PFSK-1 (cell line): ENCODE measurements at regions not wholly inside any gene's neighbourhood (a gene's known extent, or its start where the extent isn't known, plus 50 kb on each side); places are given as distances from the start of the nearest gene placed in this dataset.

Experiments
- FOXP2 ChIP-seq: optimal IDR thresholded peaks from 2 replicates; pipeline ENCODE3; 2011; ENCODE audit warnings: borderline replicate concordance, control low read depth, inconsistent platforms; ENCODE audit not compliant: insufficient read depth; ENCODE audit errors: extremely low read length, extremely low read depth
- POLR2AphosphoS5 ChIP-seq: IDR thresholded peaks from 2 replicates; pipeline ENCODE4 v1.6.1; 2012; ENCODE audit warnings: low read depth, mild to moderate bottlenecking, control low read depth, low read length, moderate library complexity
- REST ChIP-seq, 2 experiments: IDR thresholded peaks; 2 replicates each; pipeline versions ENCODE4 v1.6.1 to v1.8.0; 2011 to 2012; ENCODE audit warnings: low read depth in 2 of 2, low read length in 2 of 2, control low read depth in 1 of 2, inconsistent platforms in 1 of 2, mild to moderate bottlenecking in 1 of 2, moderate library complexity in 1 of 2; ENCODE audit not compliant: insufficient read depth in 1 of 2
- SIN3A ChIP-seq: IDR thresholded peaks from 2 replicates; pipeline ENCODE4 v1.6.1; 2012; ENCODE audit warnings: mild to moderate bottlenecking, low read length, moderate library complexity, borderline replicate concordance; ENCODE audit not compliant: insufficient read depth
- TAF1 ChIP-seq: IDR thresholded peaks from 2 replicates; pipeline ENCODE4 v1.6.1; 2012; ENCODE audit warnings: low read length, control low read depth, borderline replicate concordance; ENCODE audit not compliant: insufficient read depth

GRCh38 chr2:10982931-10983701 lies 71.4 kb downstream of the KCNF1 start:
- TF ChIP-seq TAF1 (no peak), REST (IDR thresholded peaks at IDR 0.05; ENCODE audit: insufficient read depth in 1 of 2, low read depth in 2 of 2, low read length in 2 of 2) (no peak), SIN3A (no peak), FOXP2 (no peak), POLR2AphosphoS5 (no peak)

GRCh38 chr2:10983711-10984110 lies 72.0 kb downstream of the KCNF1 start:
- no peak for TF ChIP-seq REST (IDR thresholded peaks at IDR 0.05; ENCODE audit: insufficient read depth in 1 of 2, low read depth in 2 of 2, low read length in 2 of 2)
- no peak for TF ChIP-seq POLR2AphosphoS5
- no peak for TF ChIP-seq FOXP2
- TF ChIP-seq SIN3A = no peak
- no peak for TF ChIP-seq TAF1

GRCh38 chr2:10984418-10985135 lies 72.8 kb downstream of the KCNF1 start:
- no peak for TF ChIP-seq SIN3A
- TF ChIP-seq POLR2AphosphoS5 = no peak
- TF ChIP-seq FOXP2 = no peak
- TF ChIP-seq REST (IDR thresholded peaks at IDR 0.05; ENCODE audit: insufficient read depth in 1 of 2, low read depth in 2 of 2, low read length in 2 of 2) = no peak
- no peak for TF ChIP-seq TAF1

- TF ChIP-seq TAF1 = no peak
- TF ChIP-seq POLR2AphosphoS5 = no peak
- no peak for TF ChIP-seq FOXP2
Measured at GRCh38 chr2:10985260-10985659, 73.5 kb downstream of the KCNF1 start.

GRCh38 chr2:10985901-10986535 lies 74.3 kb downstream of the KCNF1 start:
- TF ChIP-seq FOXP2 (no peak), TAF1 (no peak), POLR2AphosphoS5 (no peak), REST (IDR thresholded peaks at IDR 0.05; ENCODE audit: insufficient read depth in 1 of 2, low read depth in 2 of 2, low read length in 2 of 2) (no peak), SIN3A (no peak)
